ENCODE measurements at regions not wholly inside any gene's neighbourhood (a gene's known extent, or its start where the extent isn't known, plus 50 kb on each side); places are given as distances from the start of the nearest gene placed in this dataset.

- DNase-seq (ENCODE audit: low read depth in 4 of 4, low spot score in 3 of 4): peak in 3 of 4 donors; percentile 43 to 54 (median 54)
Measured at GRCh38 chr2:106977717-106978116, 91.8 kb upstream of the ST6GAL2 start.

GRCh38 chr2:106978647-106979046 lies 92.7 kb upstream of the ST6GAL2 start:
- no peak for DNase-seq (ENCODE audit: low read depth in 4 of 4, low spot score in 3 of 4)

- DNase-seq (ENCODE audit: low read depth in 4 of 4, low spot score in 3 of 4): no peak
Measured at GRCh38 chr2:106981491-106981890, 95.5 kb upstream of the ST6GAL2 start.

GRCh38 chr2:106982350-106982749 lies 96.4 kb upstream of the ST6GAL2 start:
- no peak for DNase-seq (ENCODE audit: low read depth in 4 of 4, low spot score in 3 of 4)

- no peak for DNase-seq (ENCODE audit: low read depth in 4 of 4, low spot score in 3 of 4)
Measured at GRCh38 chr2:106983305-106983704, 97.3 kb upstream of the ST6GAL2 start.

GRCh38 chr2:106988361-106988760 lies 102.4 kb upstream of the ST6GAL2 start:
- no peak for DNase-seq (ENCODE audit: low read depth in 4 of 4, low spot score in 3 of 4)

- DNase-seq (ENCODE audit: low read depth in 4 of 4, low spot score in 3 of 4): no peak
Measured at GRCh38 chr2:106990297-106990696, 104.3 kb upstream of the ST6GAL2 start.

- DNase-seq (ENCODE audit: low read depth in 4 of 4, low spot score in 3 of 4): no peak
Measured at GRCh38 chr2:106991866-106992265, 105.9 kb upstream of the ST6GAL2 start.

- peak in 1 of 4 donors; percentile 10 for DNase-seq (ENCODE audit: low read depth in 4 of 4, low spot score in 3 of 4)
Measured at GRCh38 chr2:106995556-106995955, 109.6 kb upstream of the ST6GAL2 start.

- DNase-seq (ENCODE audit: low read depth in 4 of 4, low spot score in 3 of 4): no peak
Measured at GRCh38 chr2:106996171-106996769, 110.3 kb upstream of the ST6GAL2 start.

- no peak for DNase-seq (ENCODE audit: low read depth in 4 of 4, low spot score in 3 of 4)
Measured at GRCh38 chr2:106997204-106997603, 111.2 kb upstream of the ST6GAL2 start.

- DNase-seq (ENCODE audit: low read depth in 4 of 4, low spot score in 3 of 4): no peak
Measured at GRCh38 chr2:107001062-107001461, 115.1 kb upstream of the ST6GAL2 start.

GRCh38 chr2:107001551-107001950 lies 115.6 kb upstream of the ST6GAL2 start:
- DNase-seq (ENCODE audit: low read depth in 4 of 4, low spot score in 3 of 4): no peak

GRCh38 chr2:107001964-107002696 lies 116.2 kb upstream of the ST6GAL2 start:
- DNase-seq (ENCODE audit: low read depth in 4 of 4, low spot score in 3 of 4): no peak

- no peak for DNase-seq (ENCODE audit: low read depth in 4 of 4, low spot score in 3 of 4)
Measured at GRCh38 chr2:107002735-107003134, 116.8 kb upstream of the ST6GAL2 start.

GRCh38 chr2:107005853-107006252 lies 119.9 kb upstream of the ST6GAL2 start:
- no peak for DNase-seq (ENCODE audit: low read depth in 4 of 4, low spot score in 3 of 4)

GRCh38 chr2:107006836-107007235 lies 120.9 kb upstream of the ST6GAL2 start:
- DNase-seq (ENCODE audit: low read depth in 4 of 4, low spot score in 3 of 4): no peak

- DNase-seq (ENCODE audit: low read depth in 4 of 4, low spot score in 3 of 4): no peak
Measured at GRCh38 chr2:107007927-107008326, 122.0 kb upstream of the ST6GAL2 start.

GRCh38 chr2:107008843-107009242 lies 122.9 kb upstream of the ST6GAL2 start:
- no peak for DNase-seq (ENCODE audit: low read depth in 4 of 4, low spot score in 3 of 4)

GRCh38 chr2:107009275-107009674 lies 123.3 kb upstream of the ST6GAL2 start:
- no peak for DNase-seq (ENCODE audit: low read depth in 4 of 4, low spot score in 3 of 4)

GRCh38 chr2:107012714-107013306 lies 126.8 kb upstream of the ST6GAL2 start:
- DNase-seq (ENCODE audit: low read depth in 4 of 4, low spot score in 3 of 4): no peak

GRCh38 chr2:107013884-107014283 lies 127.9 kb upstream of the ST6GAL2 start:
- no peak for DNase-seq (ENCODE audit: low read depth in 4 of 4, low spot score in 3 of 4)

All from left renal pelvis (tissue), 4 donors.